OCI-LY1 (cell line): ENCODE measurements at regions not wholly inside any gene's neighbourhood (a gene's known extent, or its start where the extent isn't known, plus 50 kb on each side); places are given as distances from the start of the nearest gene placed in this dataset.

Experiments
- H2AFZ ChIP-seq: fragments of 200-600 bp; sonication (generic), shearing (Covaris generic); 2 replicates; pipeline ENCODE4 v1.6.0; 2014; ENCODE audit warnings: antibody characterized with exemption, mild to moderate bottlenecking, low read length
- H3F3A ChIP-seq: fragments of 200-600 bp; sonication (generic), shearing (Covaris generic); 2 replicates; pipeline ENCODE4 v1.6.0; 2014; ENCODE audit warnings: mild to moderate bottlenecking, antibody characterized with exemption, low read length, moderate library complexity; ENCODE audit not compliant: insufficient read depth
- H3K27ac ChIP-seq: fragments of 200-600 bp; sonication (generic); 2 replicates; pipeline ENCODE4 v1.5.1; 2014; ENCODE audit warnings: low read length, mixed run types, mild to moderate bottlenecking, low read depth; ENCODE audit not compliant: poor library complexity, severe bottlenecking
- H3K27me3 ChIP-seq: fragments of 200-600 bp; sonication (generic); 2 replicates; pipeline ENCODE4 v1.6.0; 2014; ENCODE audit warnings: antibody characterized with exemption, mild to moderate bottlenecking, low read length, moderate library complexity; ENCODE audit not compliant: insufficient read depth
- H3K36me3 ChIP-seq: fragments of 200-600 bp; sonication (generic); 2 replicates; pipeline ENCODE4 v1.6.1; 2014; ENCODE audit warnings: mild to moderate bottlenecking, antibody characterized with exemption, low read length, moderate library complexity, mixed read lengths; ENCODE audit not compliant: insufficient read depth
- H3K4me1 ChIP-seq: fragments of 200-600 bp; sonication (generic); 2 replicates; pipeline ENCODE4 v1.5.1; 2014; ENCODE audit warnings: mild to moderate bottlenecking, low read length, moderate library complexity; ENCODE audit not compliant: insufficient read depth, severe bottlenecking
- H3K4me2 ChIP-seq: fragments of 200-600 bp; sonication (generic), shearing (Covaris generic); 2 replicates; pipeline ENCODE4 v1.6.1; 2014; ENCODE audit warnings: low read length
- H3K4me3 ChIP-seq: fragments of 200-600 bp; sonication (generic); 2 replicates; pipeline ENCODE4 v1.5.1; 2014; ENCODE audit warnings: low read length, low read depth, mild to moderate bottlenecking, mixed read lengths; ENCODE audit not compliant: poor library complexity, severe bottlenecking
- H3K79me2 ChIP-seq: fragments of 200-600 bp; shearing (Covaris generic); 2 replicates; pipeline ENCODE4 v1.6.1; 2016; ENCODE audit warnings: mixed run types, low read length, mixed read lengths; ENCODE audit not compliant: insufficient read depth
- H3K9ac ChIP-seq: fragments of 200-600 bp; sonication (generic), shearing (Covaris generic); 2 replicates; pipeline ENCODE4 v1.6.1; 2014; ENCODE audit warnings: mild to moderate bottlenecking, low read length, mixed read lengths
- H3K9me2 ChIP-seq: fragments of 200-600 bp; sonication (generic), shearing (Covaris generic); 2 replicates; pipeline ENCODE4 v1.6.1; 2014; ENCODE audit warnings: low read depth, mild to moderate bottlenecking, low read length, mixed read lengths
- H3K9me3 ChIP-seq: fragments of 200-600 bp; shearing (Covaris generic); 2 replicates; pipeline ENCODE4 v1.6.1; 2014; ENCODE audit warnings: low read length, mixed read lengths
- H4K20me1 ChIP-seq: fragments of 200-600 bp; sonication (generic), shearing (Covaris generic); 2 replicates; pipeline ENCODE4 v1.6.0; 2016; ENCODE audit warnings: mild to moderate bottlenecking, low read length; ENCODE audit not compliant: insufficient read depth
- EZH2 ChIP-seq: fragments of 200-600 bp; sonication (generic), shearing (Covaris generic); IDR thresholded peaks from 2 replicates; pipeline ENCODE4 v1.8.0; 2017; ENCODE audit warnings: borderline replicate concordance, mixed run types, mild to moderate bottlenecking, antibody characterized with exemption, low read length, moderate library complexity, mixed read lengths
- TF ChIP-seq, protein P1 (sequence below): fragments of 200-600 bp; sonication (generic), shearing (Covaris generic); IDR thresholded peaks from 2 replicates; pipeline ENCODE4 v1.5.1; 2017; ENCODE audit warnings: mild to moderate bottlenecking, antibody characterized with exemption, low read length, moderate library complexity, mixed read lengths

GRCh38 chr18:73983970-73984369 lies 163.7 kb downstream of the FBXO15 start:
- H3K79me2 ChIP-seq, result no peaks in the 10 kb centered on the region
- H3K36me3 ChIP-seq, result no peaks in the 10 kb centered on the region
- no peaks in the 10 kb centered on the region for H3F3A ChIP-seq
- no peak for TF ChIP-seq EZH2
- TF ChIP-seq, protein P1, sequence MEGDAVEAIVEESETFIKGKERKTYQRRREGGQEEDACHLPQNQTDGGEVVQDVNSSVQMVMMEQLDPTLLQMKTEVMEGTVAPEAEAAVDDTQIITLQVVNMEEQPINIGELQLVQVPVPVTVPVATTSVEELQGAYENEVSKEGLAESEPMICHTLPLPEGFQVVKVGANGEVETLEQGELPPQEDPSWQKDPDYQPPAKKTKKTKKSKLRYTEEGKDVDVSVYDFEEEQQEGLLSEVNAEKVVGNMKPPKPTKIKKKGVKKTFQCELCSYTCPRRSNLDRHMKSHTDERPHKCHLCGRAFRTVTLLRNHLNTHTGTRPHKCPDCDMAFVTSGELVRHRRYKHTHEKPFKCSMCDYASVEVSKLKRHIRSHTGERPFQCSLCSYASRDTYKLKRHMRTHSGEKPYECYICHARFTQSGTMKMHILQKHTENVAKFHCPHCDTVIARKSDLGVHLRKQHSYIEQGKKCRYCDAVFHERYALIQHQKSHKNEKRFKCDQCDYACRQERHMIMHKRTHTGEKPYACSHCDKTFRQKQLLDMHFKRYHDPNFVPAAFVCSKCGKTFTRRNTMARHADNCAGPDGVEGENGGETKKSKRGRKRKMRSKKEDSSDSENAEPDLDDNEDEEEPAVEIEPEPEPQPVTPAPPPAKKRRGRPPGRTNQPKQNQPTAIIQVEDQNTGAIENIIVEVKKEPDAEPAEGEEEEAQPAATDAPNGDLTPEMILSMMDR, result no peak
- H4K20me1 ChIP-seq, result no peaks in the 10 kb centered on the region
- H3K9me3 ChIP-seq, result no peaks in the 10 kb centered on the region
- H3K4me2 ChIP-seq, result no peak overlapping the region
- H3K4me3 ChIP-seq, result no peak overlapping the region
- no peaks in the 10 kb centered on the region for H3K27me3 ChIP-seq
- H3K4me1 ChIP-seq, result no peaks in the 10 kb centered on the region
- no peak overlapping the region for H3K9ac ChIP-seq
- H2AFZ ChIP-seq, result no peak overlapping the region
- no peaks in the 10 kb centered on the region for H3K9me2 ChIP-seq
- no peak overlapping the region for H3K27ac ChIP-seq

- Histone ChIP-seq H3K36me3 (no peaks in the 10 kb centered on the region), H3F3A (no peaks in the 10 kb centered on the region), H3K9me3 (no peaks in the 10 kb centered on the region), H3K4me3 (no peak overlapping the region), H2AFZ (no peak overlapping the region), H3K27ac (no peak overlapping the region), H4K20me1 (no peaks in the 10 kb centered on the region), H3K9ac (no peak overlapping the region), H3K79me2 (no peaks in the 10 kb centered on the region), H3K4me2 (no peak overlapping the region), H3K9me2 (no peaks in the 10 kb centered on the region), H3K27me3 (no peaks in the 10 kb centered on the region), H3K4me1 (no peaks in the 10 kb centered on the region)
- no peak for TF ChIP-seq EZH2
- TF ChIP-seq, protein P1, result no peak
These were observed 164.1 kb downstream of the FBXO15 start for GRCh38 chr18:73983496-73983895.

DNA sequence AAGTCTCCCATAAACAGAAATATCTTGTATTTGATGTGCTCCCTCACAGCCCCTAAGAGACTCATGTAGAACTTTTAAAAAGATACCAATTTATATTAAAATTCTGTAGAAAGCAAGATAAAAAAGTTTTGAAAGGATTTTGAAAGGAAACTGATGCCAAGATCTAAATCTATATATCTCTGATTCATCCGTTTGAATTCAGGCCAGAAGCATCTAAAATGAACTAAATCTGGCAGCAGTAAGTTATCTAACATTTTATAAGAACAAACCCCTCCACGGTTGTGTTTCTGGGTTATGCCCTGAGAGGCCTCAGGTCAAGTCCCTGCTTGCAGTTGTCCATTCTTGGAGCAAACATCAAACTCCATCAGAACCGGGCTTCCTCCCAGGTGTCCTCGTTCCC lies 165.8 kb downstream of the FBXO15 start:
- Histone ChIP-seq H4K20me1 (no peaks in the 10 kb centered on the region), H3K9me3 (no peaks in the 10 kb centered on the region), H3K27me3 (no peaks in the 10 kb centered on the region), H3K79me2 (no peaks in the 10 kb centered on the region), H2AFZ (no peak overlapping the region), H3K9me2 (no peaks in the 10 kb centered on the region), H3K9ac (no peak overlapping the region), H3K4me2 (no peak overlapping the region), H3K4me1 (no peaks in the 10 kb centered on the region), H3K36me3 (no peaks in the 10 kb centered on the region), H3F3A (no peaks in the 10 kb centered on the region), H3K27ac (no peak overlapping the region), H3K4me3 (no peak overlapping the region)
- TF ChIP-seq, protein P1, result no peak
